ENCODE measurements at regions not wholly inside any gene's neighbourhood (a gene's known extent, or its start where the extent isn't known, plus 50 kb on each side); places are given as distances from the start of the nearest gene placed in this dataset.

- intact Hi-C loops (cut with DNase I; ENCODE audit: low total_unique reads) = no loop called here
- DNase-seq (ENCODE audit: low spot score in 2 of 2) = no peak
- no peaks in the 10 kb centered on the region for H3K36me3 ChIP-seq
These were observed 610.2 kb downstream of the UBE2NL start for GRCh38 chrX:144494074-144494473.

GRCh38 chrX:144531877-144532276 is 648.0 kb downstream of the UBE2NL start:
- no peaks in the 10 kb centered on the region for H3K36me3 ChIP-seq
- no peaks in the 10 kb centered on the region for H3K4me1 ChIP-seq
- TF ChIP-seq POLR2A (IDR thresholded peaks at IDR 0.05) = no peak
- TF ChIP-seq CTCF (IDR thresholded peaks at IDR 0.05) = no peak
- no peak for TF ChIP-seq POLR2AphosphoS5 (IDR thresholded peaks at IDR 0.05)
- no peaks in the 10 kb centered on the region for H3K9me3 ChIP-seq
- intact Hi-C loops (cut with DNase I; ENCODE audit: low total_unique reads) = no loop called here
- H3K4me3 ChIP-seq = no peak overlapping the region
- no peak overlapping the region for H3K27ac ChIP-seq
- no peaks in the 10 kb centered on the region for H3K27me3 ChIP-seq
- DNase-seq (ENCODE audit: low spot score in 2 of 2) = no peak

More at GRCh38 chrX:144494074-144494473, 610.2 kb downstream of the UBE2NL start:
- H3K4me3 ChIP-seq = no peak overlapping the region
- H3K4me1 ChIP-seq = no peaks in the 10 kb centered on the region
- no peak for TF ChIP-seq CTCF (IDR thresholded peaks at IDR 0.05)
- no peak for TF ChIP-seq POLR2A (IDR thresholded peaks at IDR 0.05)
- no peaks in the 10 kb centered on the region for H3K9me3 ChIP-seq
- H3K27me3 ChIP-seq = peaks cover 0 to 2% of the 10 kb centered on the region in 2 donors
- no peak overlapping the region for H3K27ac ChIP-seq

- intact Hi-C loops (cut with DNase I; ENCODE audit: low total_unique reads) = no loop called here
- Histone ChIP-seq H3K36me3 (no peaks in the 10 kb centered on the region), H3K27ac (no peak overlapping the region), H3K4me3 (no peak overlapping the region), H3K27me3 (no peaks in the 10 kb centered on the region), H3K9me3 (no peaks in the 10 kb centered on the region), H3K4me1 (no peaks in the 10 kb centered on the region)
- TF ChIP-seq POLR2A (IDR thresholded peaks at IDR 0.05) (no peak), POLR2AphosphoS5 (IDR thresholded peaks at IDR 0.05) (no peak), CTCF (IDR thresholded peaks at IDR 0.05) (no peak)
- DNase-seq (ENCODE audit: low spot score in 2 of 2) = no peak
These were observed 680.7 kb upstream of the SPANXN1 start for GRCh38 chrX:144566592-144566991.

- Histone ChIP-seq H3K9me3 (peaks cover 0 to 4% of the 10 kb centered on the region in 2 donors), H3K4me3 (no peak overlapping the region), H3K36me3 (no peaks in the 10 kb centered on the region), H3K4me1 (no peaks in the 10 kb centered on the region), H3K27me3 (peaks cover 0 to 6% of the 10 kb centered on the region in 2 donors), H3K27ac (no peak overlapping the region)
- TF ChIP-seq POLR2AphosphoS5 (IDR thresholded peaks at IDR 0.05) = no peak
- TF ChIP-seq CTCF (IDR thresholded peaks at IDR 0.05) = no peak
- TF ChIP-seq POLR2A (IDR thresholded peaks at IDR 0.05) = no peak
- DNase-seq (ENCODE audit: low spot score in 2 of 2) = no peak
- intact Hi-C loops (cut with DNase I; ENCODE audit: low total_unique reads) = no loop called here
These were observed 660.5 kb upstream of the SPANXN1 start for GRCh38 chrX:144586756-144587155.

- H3K27me3 ChIP-seq = no peaks in the 10 kb centered on the region
- H3K4me1 ChIP-seq = no peaks in the 10 kb centered on the region
- no peak for DNase-seq (ENCODE audit: low spot score in 2 of 2)
- no peaks in the 10 kb centered on the region for H3K36me3 ChIP-seq
- TF ChIP-seq POLR2A (IDR thresholded peaks at IDR 0.05) = no peak
- no peak for TF ChIP-seq POLR2AphosphoS5 (IDR thresholded peaks at IDR 0.05)
- no peaks in the 10 kb centered on the region for H3K9me3 ChIP-seq
- H3K27ac ChIP-seq = no peak overlapping the region
- intact Hi-C loops (cut with DNase I; ENCODE audit: low total_unique reads) = no loop called here
- no peak overlapping the region for H3K4me3 ChIP-seq
These were observed 655.3 kb upstream of the SPANXN1 start for GRCh38 chrX:144592036-144592435.

- H3K4me3 ChIP-seq = no peak overlapping the region
- intact Hi-C loops (cut with DNase I; ENCODE audit: low total_unique reads) = no loop called here
- H3K27ac ChIP-seq = no peak overlapping the region
- no peak for TF ChIP-seq POLR2AphosphoS5 (IDR thresholded peaks at IDR 0.05)
- no peak for TF ChIP-seq POLR2A (IDR thresholded peaks at IDR 0.05)
- TF ChIP-seq CTCF (IDR thresholded peaks at IDR 0.05) = no peak
- no peaks in the 10 kb centered on the region for H3K27me3 ChIP-seq
- no peaks in the 10 kb centered on the region for H3K36me3 ChIP-seq
- no peak for DNase-seq (ENCODE audit: low spot score in 2 of 2)
- H3K9me3 ChIP-seq = no peaks in the 10 kb centered on the region
- H3K4me1 ChIP-seq = no peaks in the 10 kb centered on the region
These were observed 646.3 kb upstream of the SPANXN1 start for GRCh38 chrX:144601010-144601409.

All from breast epithelium (tissue), 4 donors.